ENCODE measurements at regions not wholly inside any gene's neighbourhood (a gene's known extent, or its start where the extent isn't known, plus 50 kb on each side); places are given as distances from the start of the nearest gene placed in this dataset.
A peak's percentile ranks its signal among the peaks of the same experiment; 100 is the strongest.

GRCh38 chr6:168896321-168896720 is 357.3 kb downstream of the THBS2 start:
- DNase-seq, result no peak

- DNase-seq, result peak; percentile 60
These were observed 358.4 kb downstream of the THBS2 start for GRCh38 chr6:168895102-168895812.

GRCh38 chr6:168892031-168892430 is 361.6 kb downstream of the THBS2 start:
- DNase-seq, result no peak

- no peak for DNase-seq
These were observed 362.7 kb downstream of the THBS2 start for GRCh38 chr6:168890981-168891365.

GRCh38 chr6:168890306-168890980 is 363.2 kb downstream of the THBS2 start:
- DNase-seq, result no peak

- no peak for DNase-seq
These were observed 364.8 kb downstream of the THBS2 start for GRCh38 chr6:168888786-168889345.

GRCh38 chr6:168888102-168888501 is 365.5 kb downstream of the THBS2 start:
- DNase-seq, result no peak

GRCh38 chr6:168887621-168888020 is 366.0 kb downstream of the THBS2 start:
- DNase-seq, result no peak

GRCh38 chr6:168886964-168887363 is 366.7 kb downstream of the THBS2 start:
- DNase-seq, result no peak

GRCh38 chr6:168885751-168886742 is 367.6 kb downstream of the THBS2 start:
- no peak for DNase-seq

- no peak for DNase-seq
These were observed 368.4 kb downstream of the THBS2 start for GRCh38 chr6:168885196-168885595.

- DNase-seq, result peak; percentile 67
These were observed 369.0 kb downstream of the THBS2 start for GRCh38 chr6:168884646-168885086.

GRCh38 chr6:168884050-168884645 is 369.5 kb downstream of the THBS2 start:
- DNase-seq, result no peak

GRCh38 chr6:168883410-168884049 is 370.1 kb downstream of the THBS2 start:
- DNase-seq, result no peak

- no peak for DNase-seq
These were observed 373.4 kb downstream of the THBS2 start for GRCh38 chr6:168880271-168880670.

GRCh38 chr6:168877821-168878282 is 375.8 kb downstream of the THBS2 start:
- no peak for DNase-seq

GRCh38 chr6:168876956-168877355 is 376.7 kb downstream of the THBS2 start:
- no peak for DNase-seq

GRCh38 chr6:168875811-168876576 is 377.7 kb downstream of the THBS2 start:
- DNase-seq, result no peak

- DNase-seq, result no peak
These were observed 379.0 kb downstream of the THBS2 start for GRCh38 chr6:168874637-168875036.

GRCh38 chr6:168873278-168874190 is 380.1 kb downstream of the THBS2 start:
- DNase-seq, result no peak
